ENCODE measurements at regions not wholly inside any gene's neighbourhood (a gene's known extent, or its start where the extent isn't known, plus 50 kb on each side); places are given as distances from the start of the nearest gene placed in this dataset.

DNA sequence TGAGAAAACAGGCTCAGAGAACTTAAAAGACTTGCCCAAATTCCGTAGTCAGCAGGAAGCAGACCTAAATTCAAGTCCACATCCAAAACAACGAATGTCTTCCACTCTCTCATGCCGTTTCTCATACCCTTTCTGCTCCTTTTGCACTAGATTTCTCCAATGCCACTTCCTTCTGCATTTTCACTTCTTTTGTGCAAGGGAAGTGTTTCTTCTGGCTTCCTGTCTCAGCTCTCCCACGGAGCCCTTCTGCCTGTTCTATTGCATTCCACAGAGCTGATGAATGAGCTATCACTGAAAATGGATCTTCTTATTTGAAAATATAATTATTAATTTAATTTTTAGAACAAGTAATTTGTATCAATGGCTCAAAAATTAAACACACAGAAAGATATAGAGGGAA is 56.1 kb upstream of the STK24 start:
- Mint-ChIP-seq H3K4me1 (no peaks in the 10 kb centered on the region), H3K27ac (no peak overlapping the region), H3K27me3 (peaks cover 31% of the 10 kb centered on the region), H3K4me3 (no peak overlapping the region), H3K36me3 (no peaks in the 10 kb centered on the region), H3K9me3 (ENCODE audit: low read depth) (no peaks in the 10 kb centered on the region)
- no peak for DNase-seq
- CTCF ChIA-PET = interaction anchor here (1.2 kb wide), 1 partner anchor 20 kb away, joined by 4 read pairs; no protein-coding TSS in a partner anchor
- ATAC-seq = no peak

DNA sequence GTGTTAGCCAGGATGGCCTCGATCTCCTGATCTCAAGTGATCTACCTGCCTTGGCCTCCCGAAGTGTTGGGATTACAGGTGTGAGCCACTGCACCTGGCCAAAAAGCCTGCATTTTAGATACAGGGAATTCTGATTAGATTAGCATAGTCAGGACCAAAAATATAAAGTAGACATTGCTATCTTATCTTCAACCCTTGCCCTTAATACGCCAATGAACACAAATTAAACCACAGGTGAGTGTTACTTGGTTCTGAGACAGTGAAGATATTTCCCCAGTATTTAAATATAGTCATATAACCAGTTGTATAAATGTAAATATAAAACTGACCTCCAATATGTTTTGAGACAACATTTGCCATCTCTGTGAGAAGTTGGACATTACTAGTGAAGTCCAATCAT is 52.1 kb upstream of the STK24 start:
- H3K9me3 Mint-ChIP-seq (ENCODE audit: low read depth) = no peaks in the 10 kb centered on the region
- CTCF ChIA-PET = interaction anchor here (0.7 kb wide), 1 partner anchor 221 kb away, joined by 3 read pairs; no protein-coding TSS in a partner anchor

More for the DNA sequence above, 52.1 kb upstream of the STK24 start:
- peaks cover 12% of the 10 kb centered on the region for H3K27me3 Mint-ChIP-seq
- H3K27ac Mint-ChIP-seq = no peak overlapping the region
- DNase-seq (no peak), ATAC-seq (no peak)
- no peaks in the 10 kb centered on the region for H3K36me3 Mint-ChIP-seq
- no peaks in the 10 kb centered on the region for H3K4me1 Mint-ChIP-seq
- no peak overlapping the region for H3K4me3 Mint-ChIP-seq
